MCF 10A (cell line): ENCODE measurements at regions not wholly inside any gene's neighbourhood (a gene's known extent, or its start where the extent isn't known, plus 50 kb on each side); places are given as distances from the start of the nearest gene placed in this dataset.

Experiments
- BruUV-seq: library from RNA; stranded (reverse); fragments of 400-500 nt; replicated peaks from 2 replicates; lab custom pipeline; 2021; lab: Mats Ljungman, UMichigan
- CTCF ChIA-PET: fragments of 300-600 bp; sonication (Branson Sonifier 250); formaldehyde crosslinking; extraction: SDS; loops from one replicate; lab custom pipeline; 2021; ENCODE audit warnings: antibody characterized with exemption, inconsistent platforms; lab: Yijun Ruan, JAX
- POLR2A ChIA-PET: fragments of 300-600, 350-650 bp; sonication (Branson Sonifier 250); formaldehyde crosslinking; extraction: SDS; loops from one replicate; lab custom pipeline; 2020; ENCODE audit warnings: antibody characterized with exemption, inconsistent platforms; lab: Yijun Ruan, JAX
- DNase-seq: peaks from one replicate; pipeline ENCODE4 v3.0.0-alpha.2; 2018; ENCODE audit not compliant: unreplicated experiment
- H3K27ac Mint-ChIP-seq: one replicate; pipeline ENCODE4 v1.8.0; 2022; ENCODE audit warnings: mild to moderate bottlenecking, low read depth, mixed read lengths; ENCODE audit not compliant: unreplicated experiment
- H3K27me3 Mint-ChIP-seq: one replicate; pipeline ENCODE4 v1.8.0; 2022; ENCODE audit warnings: mixed read lengths; ENCODE audit not compliant: insufficient read depth, unreplicated experiment
- H3K36me3 Mint-ChIP-seq: one replicate; pipeline ENCODE4 v1.8.0; 2022; ENCODE audit warnings: mild to moderate bottlenecking, moderate library complexity, mixed read lengths; ENCODE audit not compliant: insufficient read depth, unreplicated experiment
- H3K4me1 Mint-ChIP-seq: one replicate; pipeline ENCODE4 v1.8.0; 2022; ENCODE audit warnings: mixed read lengths; ENCODE audit not compliant: insufficient read depth, unreplicated experiment
- H3K4me3 Mint-ChIP-seq: one replicate; pipeline ENCODE4 v1.8.0; 2022; ENCODE audit warnings: mild to moderate bottlenecking, moderate library complexity, mixed read lengths; ENCODE audit not compliant: unreplicated experiment
- H3K9me3 Mint-ChIP-seq: one replicate; pipeline ENCODE4 v1.8.0; 2022; ENCODE audit warnings: mixed read lengths; ENCODE audit not compliant: unreplicated experiment
- intact Hi-C: fragments of 100-400 bp; cut with micrococcal nuclease; formaldehyde crosslinking; loops from 2 replicates; pipeline ENCODE4 v1.14.1; 2022
- TF ChIP-seq, protein P1 (sequence below): fragments of 200-600 bp; IDR thresholded peaks from one replicate; pipeline ENCODE4 v1.8.0; 2022; ENCODE audit warnings: antibody characterized with exemption, mild to moderate bottlenecking; ENCODE audit not compliant: unreplicated experiment

DNA sequence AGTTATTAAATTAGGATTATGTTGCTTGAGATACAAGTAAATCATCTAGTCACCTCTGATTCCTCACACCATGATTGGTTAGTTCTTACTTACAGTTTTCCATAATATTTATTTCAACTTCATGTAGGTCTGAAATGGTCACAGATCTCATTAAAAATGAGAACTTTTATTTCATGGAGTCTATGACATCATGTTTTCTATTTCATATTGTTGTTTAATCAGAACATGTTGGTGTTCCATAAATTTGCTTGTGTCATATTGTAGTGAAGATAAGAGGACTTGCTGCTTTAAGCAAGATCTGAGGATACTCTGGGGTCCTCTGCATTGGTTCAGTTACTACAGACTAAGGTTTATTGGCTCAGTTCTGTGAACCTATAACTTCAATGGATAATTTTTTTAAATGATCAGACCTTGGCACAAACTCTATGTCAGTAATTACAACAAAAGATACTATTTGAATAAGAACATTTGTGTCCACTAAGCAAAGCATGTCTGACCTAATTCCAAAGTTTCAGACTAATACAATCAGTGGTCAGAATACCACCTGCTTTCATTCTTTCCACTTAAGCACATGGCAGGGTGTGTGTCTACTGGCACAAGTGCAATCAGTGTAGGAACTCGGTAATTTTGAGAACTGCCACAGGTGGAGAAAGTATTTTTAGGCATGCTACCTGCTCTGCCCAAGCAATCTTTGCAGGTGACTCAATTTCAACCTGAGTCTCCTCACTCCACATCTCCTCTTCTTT is 68.5 kb downstream of the CCDC71L start:
- Mint-ChIP-seq H3K4me1 (no peaks in the 10 kb centered on the region), H3K4me3 (no peak overlapping the region), H3K36me3 (no peaks in the 10 kb centered on the region), H3K9me3 (no peaks in the 10 kb centered on the region), H3K27ac (no peak overlapping the region), H3K27me3 (peaks cover 11% of the 10 kb centered on the region)
- ChIA-PET CTCF (interaction anchor here (0.6 to 1.3 kb wide), 2 partner anchors 67 to 381 kb away, joined by 3 read pairs; no protein-coding TSS in a partner anchor), POLR2A (no interaction called here)
- no TSS peak for BruUV-seq
- intact Hi-C loops, result no loop called here
- DNase-seq, result no peak
- TF ChIP-seq, protein P1, sequence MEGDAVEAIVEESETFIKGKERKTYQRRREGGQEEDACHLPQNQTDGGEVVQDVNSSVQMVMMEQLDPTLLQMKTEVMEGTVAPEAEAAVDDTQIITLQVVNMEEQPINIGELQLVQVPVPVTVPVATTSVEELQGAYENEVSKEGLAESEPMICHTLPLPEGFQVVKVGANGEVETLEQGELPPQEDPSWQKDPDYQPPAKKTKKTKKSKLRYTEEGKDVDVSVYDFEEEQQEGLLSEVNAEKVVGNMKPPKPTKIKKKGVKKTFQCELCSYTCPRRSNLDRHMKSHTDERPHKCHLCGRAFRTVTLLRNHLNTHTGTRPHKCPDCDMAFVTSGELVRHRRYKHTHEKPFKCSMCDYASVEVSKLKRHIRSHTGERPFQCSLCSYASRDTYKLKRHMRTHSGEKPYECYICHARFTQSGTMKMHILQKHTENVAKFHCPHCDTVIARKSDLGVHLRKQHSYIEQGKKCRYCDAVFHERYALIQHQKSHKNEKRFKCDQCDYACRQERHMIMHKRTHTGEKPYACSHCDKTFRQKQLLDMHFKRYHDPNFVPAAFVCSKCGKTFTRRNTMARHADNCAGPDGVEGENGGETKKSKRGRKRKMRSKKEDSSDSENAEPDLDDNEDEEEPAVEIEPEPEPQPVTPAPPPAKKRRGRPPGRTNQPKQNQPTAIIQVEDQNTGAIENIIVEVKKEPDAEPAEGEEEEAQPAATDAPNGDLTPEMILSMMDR, result no peak

DNA sequence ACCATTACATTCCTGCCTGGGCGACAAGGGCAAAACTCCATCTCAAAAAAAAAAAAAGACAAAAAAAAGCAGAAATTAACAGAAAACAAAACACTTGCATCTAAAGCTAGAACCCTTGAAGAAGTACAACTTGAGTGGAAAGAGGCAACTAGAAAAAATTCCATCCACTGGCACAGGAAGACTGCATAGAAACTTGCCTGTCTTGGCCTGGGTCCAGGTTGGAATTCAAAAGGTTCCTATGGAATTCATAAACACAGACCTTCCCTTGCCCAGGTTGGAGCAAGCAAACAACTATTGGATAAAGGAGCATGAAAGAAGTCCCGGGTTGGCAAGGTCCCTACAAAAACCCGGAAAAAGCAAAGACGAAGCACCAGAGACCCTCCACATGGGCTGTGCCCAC is 69.8 kb downstream of the CCDC71L start:
- TF ChIP-seq, protein P1, result no peak
- H3K4me3 Mint-ChIP-seq, result no peak overlapping the region

DNA sequence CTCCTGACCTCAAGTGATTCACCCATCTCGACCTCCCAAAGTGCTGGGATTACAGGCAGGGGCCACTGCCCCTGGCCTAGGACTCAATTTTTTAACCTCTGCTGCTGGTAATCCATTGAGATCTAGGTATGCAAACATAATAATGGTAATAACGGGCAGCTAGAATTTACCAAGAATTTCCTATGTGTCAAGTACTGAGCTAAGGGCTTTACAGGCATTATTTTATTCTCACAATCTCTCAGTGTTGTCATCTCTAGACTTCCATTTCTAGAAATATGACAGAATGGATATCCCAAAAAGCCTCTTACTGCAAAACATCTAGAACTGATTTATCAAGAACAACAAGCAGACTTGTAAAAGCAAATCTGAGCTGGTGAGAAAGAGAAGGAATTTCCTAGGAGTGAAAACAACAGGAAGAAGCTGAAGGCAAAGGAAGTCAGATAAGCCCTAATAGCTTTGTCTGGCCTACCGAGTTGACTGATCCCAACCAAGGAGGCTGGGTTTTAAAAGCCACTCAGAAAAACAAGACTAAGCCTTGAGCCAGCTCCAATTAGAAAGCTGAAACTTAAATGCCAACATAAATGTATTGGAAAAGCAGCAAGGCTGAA is 70.6 kb downstream of the CCDC71L start:
- intact Hi-C loops, result no loop called here
- no peaks in the 10 kb centered on the region for H3K4me1 Mint-ChIP-seq
- H3K27ac Mint-ChIP-seq, result no peak overlapping the region
- H3K9me3 Mint-ChIP-seq, result no peaks in the 10 kb centered on the region
- no TSS peak for BruUV-seq
- no peak overlapping the region for H3K4me3 Mint-ChIP-seq
- no peaks in the 10 kb centered on the region for H3K27me3 Mint-ChIP-seq
- no peak for DNase-seq
- ChIA-PET POLR2A (interaction anchor here (1.6 kb wide), 1 partner anchor 21 kb away, joined by 4 read pairs; no protein-coding TSS in a partner anchor), CTCF (no interaction called here)
- H3K36me3 Mint-ChIP-seq, result no peaks in the 10 kb centered on the region
- TF ChIP-seq, protein P1, result no peak

More for the DNA sequence above, 69.8 kb downstream of the CCDC71L start:
- ChIA-PET CTCF (interaction anchor here (0.6 kb wide), 1 partner anchor 9 kb away, joined by 3 read pairs; no protein-coding TSS in a partner anchor), POLR2A (interaction anchor here (1.6 kb wide), 1 partner anchor 22 kb away, joined by 4 read pairs; no protein-coding TSS in a partner anchor)
- Mint-ChIP-seq H3K9me3 (no peaks in the 10 kb centered on the region), H3K36me3 (no peaks in the 10 kb centered on the region), H3K27ac (no peak overlapping the region), H3K27me3 (peaks cover 8% of the 10 kb centered on the region), H3K4me1 (no peaks in the 10 kb centered on the region)
- no peak for DNase-seq
- intact Hi-C loops, result no loop called here
- no TSS peak for BruUV-seq

- no peaks in the 10 kb centered on the region for H3K36me3 Mint-ChIP-seq
- H3K27ac Mint-ChIP-seq, result no peak overlapping the region
- DNase-seq, result no peak
- H3K4me1 Mint-ChIP-seq, result no peaks in the 10 kb centered on the region
- CTCF ChIA-PET, result interaction anchor here (0.6 to 1.1 kb wide), 2 partner anchors 47 to 252 kb away, joined by 4 read pairs; no protein-coding TSS in a partner anchor
- POLR2A ChIA-PET, result interaction anchor here (0.8 to 1.6 kb wide), 3 partner anchors 20 to 47 kb away, joined by 3 to 5 read pairs (median 4); no protein-coding TSS in a partner anchor
- no peaks in the 10 kb centered on the region for H3K9me3 Mint-ChIP-seq
- no peaks in the 10 kb centered on the region for H3K27me3 Mint-ChIP-seq
- no TSS peak for BruUV-seq
- intact Hi-C loops, result no loop called here
- TF ChIP-seq, protein P1, result no peak
- H3K4me3 Mint-ChIP-seq, result no peak overlapping the region
Observed at GRCh38 chr7:106589198-106589879, 71.6 kb downstream of the CCDC71L start.
